GM18909 (cell line): ENCODE measurements at regions not wholly inside any gene's neighbourhood (a gene's known extent, or its start where the extent isn't known, plus 50 kb on each side); places are given as distances from the start of the nearest gene placed in this dataset.
"Not testable (repeated sequence)": the region's sequence is repeated elsewhere in the genome, so short reads cannot be mapped to it uniquely, and the experiment has no call there.

Source experiments
- ATAC-seq: cut with Tn5 transposase; IDR thresholded peaks from one replicate; pipeline ENCODE4 v1.9.1; 2021; ENCODE audit warnings: mild to moderate bottlenecking; ENCODE audit not compliant: unreplicated experiment, poor library complexity

DNA sequence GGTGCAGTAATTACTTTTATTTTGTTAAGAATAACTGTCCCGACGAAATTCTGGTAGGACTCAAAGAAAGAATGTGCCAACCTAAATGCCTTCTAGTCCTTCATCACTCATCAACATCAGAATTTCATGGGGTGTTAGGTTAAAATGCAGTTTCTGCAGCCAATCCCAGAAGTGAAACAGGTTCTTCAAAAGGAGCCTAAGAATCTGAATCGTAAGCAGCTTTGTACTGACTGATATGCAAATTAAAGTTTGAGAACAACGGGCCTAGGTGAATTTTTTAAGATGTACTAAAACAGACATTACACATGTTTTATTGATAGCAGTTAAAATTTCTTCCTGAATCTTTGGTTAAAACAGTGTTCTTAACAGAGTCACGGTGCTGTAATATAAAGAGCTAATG lies 140.3 kb upstream of the ZC3H15 start:
- no peak for ATAC-seq

DNA sequence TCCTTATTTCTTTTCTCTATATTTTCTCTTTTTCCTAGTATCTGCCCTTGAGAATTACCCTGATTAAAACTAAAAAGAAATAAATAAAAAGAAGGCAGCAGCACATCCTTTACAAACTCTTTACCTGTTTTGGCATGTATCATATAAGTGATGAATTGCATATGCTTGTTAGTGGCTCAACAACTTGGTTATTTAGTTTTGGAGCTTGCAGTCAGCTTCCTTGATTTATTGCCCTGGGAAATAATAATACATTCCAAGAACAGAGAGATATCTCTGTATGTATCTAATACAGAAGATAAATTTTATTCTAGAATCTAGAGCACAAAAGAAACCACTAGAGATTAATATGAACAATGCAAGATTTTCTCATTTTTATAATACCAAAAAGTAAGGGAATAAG lies 139.8 kb upstream of the ZC3H15 start:
- ATAC-seq, result no peak

DNA sequence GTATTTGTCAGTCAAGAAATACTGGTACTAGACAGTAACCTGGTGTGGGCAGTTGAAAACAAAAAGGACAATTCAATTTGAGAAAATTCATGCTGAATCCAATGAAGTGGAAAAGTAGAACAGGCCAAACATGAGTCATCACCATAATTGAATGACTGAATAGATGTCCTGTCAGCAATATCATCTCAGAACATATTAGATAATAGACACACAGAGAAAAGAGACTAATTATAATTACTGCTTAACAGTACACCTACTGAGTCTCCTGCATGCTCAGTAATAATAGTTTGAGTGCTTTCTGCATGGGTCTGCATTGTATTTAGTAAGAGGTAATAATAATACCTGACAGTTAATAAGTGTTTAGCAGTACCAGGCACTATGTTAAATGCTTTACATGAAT lies 138.6 kb upstream of the ZC3H15 start:
- ATAC-seq, result no peak

DNA sequence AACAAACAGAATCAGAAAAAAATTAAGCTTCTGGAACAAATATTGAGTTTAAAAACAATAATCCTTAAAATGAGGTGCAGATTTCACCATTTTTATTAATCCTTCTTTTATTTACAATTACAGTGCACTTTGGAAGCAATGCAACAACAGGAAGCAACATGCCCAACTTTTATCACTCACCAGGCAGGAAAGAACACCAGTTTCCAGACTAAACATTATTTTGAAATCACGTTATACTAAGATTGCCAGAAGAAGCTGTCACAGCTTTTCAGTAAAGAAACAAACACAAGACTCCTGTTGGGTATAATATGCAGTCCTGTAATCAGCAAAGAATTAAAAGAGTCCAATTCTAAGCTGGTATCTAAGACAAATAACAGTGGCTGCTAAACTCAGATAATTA lies 137.9 kb upstream of the ZC3H15 start:
- ATAC-seq, result no peak

DNA sequence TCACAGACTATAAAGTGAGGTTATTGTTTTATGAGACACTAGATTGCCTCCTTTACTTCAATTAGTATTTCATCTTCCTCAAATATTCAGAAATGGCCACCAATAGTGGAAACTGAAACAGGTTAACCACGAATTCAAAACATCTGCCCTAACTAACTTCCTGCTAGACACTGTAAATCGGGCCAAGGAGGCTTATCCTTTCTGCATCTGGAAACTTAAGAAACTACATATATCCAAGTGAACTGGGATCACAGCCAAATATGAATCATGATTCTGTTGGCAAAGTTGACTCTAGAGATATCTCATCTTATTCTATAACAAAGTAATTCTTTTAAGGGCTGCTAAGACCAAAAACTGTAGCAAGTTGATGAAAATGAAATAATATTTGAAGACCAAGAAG lies 136.6 kb upstream of the ZC3H15 start:
- peak; percentile 70 for ATAC-seq

DNA sequence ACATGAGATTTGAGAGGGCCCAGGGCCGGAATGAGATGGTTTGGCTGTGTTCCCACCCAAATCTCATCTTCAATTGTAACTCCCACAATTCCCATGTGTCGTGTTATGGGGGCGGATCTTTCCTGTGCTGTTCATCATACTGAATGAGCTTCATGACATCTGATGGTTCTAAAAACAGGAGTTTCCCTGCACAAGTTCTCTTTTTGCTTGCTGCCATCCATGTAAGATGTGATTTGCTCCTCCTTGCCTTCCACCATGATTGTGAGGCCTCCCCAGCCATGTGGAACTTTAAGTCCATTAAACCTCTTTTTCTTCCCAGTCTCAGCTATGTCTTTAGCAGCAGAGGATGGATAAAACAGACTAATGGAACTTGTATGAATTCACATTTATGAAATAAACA lies 131.9 kb upstream of the ZC3H15 start:
- ATAC-seq, result not testable (repeated sequence)

DNA sequence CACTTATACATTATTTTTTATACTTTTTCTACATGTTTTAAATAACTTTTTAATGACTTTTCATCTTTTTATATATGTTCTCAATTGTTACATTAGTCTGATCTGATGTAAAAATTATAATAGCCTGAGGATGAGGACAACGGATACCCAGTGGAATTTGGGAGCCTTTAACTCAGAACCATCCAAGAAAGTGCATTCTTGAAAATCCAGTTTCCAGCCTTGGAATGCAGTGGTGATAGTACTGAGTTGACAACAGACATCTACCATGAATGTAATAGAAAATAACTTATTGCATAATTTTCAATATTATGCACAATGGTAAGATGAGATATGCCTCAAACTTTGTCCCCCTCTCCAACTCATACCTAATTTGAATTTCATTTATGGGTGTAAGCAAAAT lies 120.7 kb upstream of the ZC3H15 start:
- no peak for ATAC-seq

DNA sequence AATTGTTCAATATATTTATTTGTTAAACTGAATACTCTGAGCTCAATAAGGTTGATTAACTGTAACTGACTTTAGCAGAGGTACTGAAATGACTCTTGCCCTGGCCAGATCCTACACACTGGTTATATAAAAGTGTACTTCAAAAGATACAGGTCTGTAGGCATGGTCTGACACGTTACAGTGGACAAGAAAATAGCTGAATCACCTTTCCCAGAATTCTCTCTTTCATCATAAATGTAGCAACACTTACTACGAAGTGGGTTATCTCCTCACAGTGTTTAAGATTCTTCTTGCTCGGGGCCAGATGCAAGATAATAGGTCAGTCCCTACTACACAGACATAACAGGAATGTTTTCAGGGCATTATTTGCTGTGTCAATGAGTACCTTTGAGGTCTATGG lies 107.0 kb upstream of the ZC3H15 start:
- ATAC-seq, result no peak

DNA sequence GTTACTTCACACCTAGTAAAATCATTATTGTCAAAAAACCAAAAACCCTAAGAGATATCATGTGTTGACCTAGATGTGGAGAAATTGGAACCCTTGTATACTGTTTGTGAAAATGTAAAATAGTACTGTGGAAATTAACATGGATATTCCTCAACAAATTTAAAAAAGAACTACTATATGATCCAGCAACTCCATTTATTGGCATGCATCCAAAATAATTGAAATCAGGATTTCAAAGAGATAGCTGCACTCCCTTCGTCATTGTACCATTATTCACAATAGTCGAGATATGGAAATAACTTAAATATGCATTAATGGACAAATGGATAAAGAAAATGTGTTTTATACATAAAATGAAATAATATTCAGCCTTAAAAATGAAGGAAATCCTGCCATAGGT lies 105.3 kb upstream of the ZC3H15 start:
- ATAC-seq, result no peak

DNA sequence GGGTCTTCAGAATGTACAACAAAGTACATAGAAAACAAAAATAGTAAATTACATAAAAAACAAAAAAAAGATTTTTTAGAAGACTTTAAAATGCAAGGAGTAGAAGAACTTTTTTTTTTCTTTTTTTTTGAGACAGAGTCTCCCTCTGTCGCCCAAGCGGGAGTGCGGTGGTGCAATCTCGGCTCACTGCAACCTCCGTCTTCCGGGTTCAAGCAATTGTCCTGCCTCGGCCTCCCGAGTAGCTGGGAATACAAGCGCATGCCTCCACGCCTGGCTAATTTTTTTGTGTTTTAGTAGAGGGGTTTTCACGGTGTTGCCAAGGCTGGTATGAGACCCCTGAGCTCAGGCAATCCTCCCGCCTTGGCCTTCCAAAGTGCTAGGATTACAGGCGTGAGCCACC lies 104.5 kb upstream of the ZC3H15 start:
- ATAC-seq, result no peak

DNA sequence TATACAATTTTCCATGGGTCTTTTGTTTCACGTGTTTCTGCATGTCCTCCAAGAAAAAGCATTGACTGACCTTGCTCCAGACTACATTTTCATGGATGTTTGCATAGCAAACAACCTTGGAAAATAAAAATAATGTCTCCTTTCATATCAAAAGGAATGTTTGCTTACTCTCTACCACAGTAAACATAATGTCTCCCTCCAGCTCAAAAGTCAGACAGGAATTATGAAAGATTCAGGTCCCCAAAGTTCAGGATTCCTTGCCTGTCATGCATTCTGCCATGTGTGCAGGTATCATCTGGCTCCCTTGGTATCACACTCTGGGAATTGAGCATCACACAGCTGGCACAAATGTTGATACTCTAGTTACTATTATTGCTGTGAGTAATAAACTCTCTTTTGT lies 103.1 kb upstream of the ZC3H15 start:
- ATAC-seq, result no peak

DNA sequence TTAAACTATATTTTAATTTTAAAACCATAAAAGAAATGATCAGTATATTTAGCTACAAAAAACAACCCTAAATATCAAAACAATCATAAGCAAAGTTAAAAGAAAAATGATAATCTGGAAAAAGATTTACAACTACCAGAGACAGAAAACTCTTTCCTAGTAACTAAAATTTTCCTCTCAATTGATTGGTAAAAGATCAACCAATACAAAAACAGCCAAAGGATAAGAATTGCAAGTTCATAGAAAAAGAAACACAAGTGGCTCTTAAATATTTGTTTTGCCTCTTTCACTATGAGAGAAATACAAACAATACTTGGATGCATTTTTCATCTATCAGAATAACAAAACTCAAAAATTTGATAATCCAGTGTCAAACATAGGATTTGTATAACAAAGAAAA lies 101.8 kb upstream of the ZC3H15 start:
- ATAC-seq, result no peak

DNA sequence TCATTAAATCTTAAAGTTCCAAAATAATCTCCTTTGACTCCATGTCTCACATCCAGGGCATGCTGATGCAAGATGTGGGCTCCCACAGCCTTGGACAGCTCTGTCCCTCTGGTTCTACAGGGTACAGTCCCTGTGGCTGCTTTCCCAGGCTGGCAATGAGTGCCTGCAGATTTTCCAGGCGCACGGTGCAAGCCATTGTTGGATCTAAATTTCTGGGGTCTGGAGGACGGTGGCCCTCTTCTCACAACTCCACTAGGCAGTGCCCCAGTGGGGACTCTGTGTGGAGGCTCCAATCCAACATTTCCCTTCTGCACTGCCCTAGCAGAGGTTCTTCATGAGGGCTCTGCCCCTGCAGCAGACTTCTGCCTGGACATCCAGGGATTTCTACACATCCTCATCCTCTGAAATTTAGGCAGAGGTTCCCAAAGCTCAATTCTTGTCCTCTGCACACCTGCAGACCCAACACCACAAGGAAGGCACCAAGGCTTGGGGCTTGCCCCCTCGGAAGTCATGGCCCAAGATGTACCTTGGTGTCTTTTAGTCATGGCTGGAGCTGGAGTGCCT lies 100.3 kb upstream of the ZC3H15 start:
- not testable (repeated sequence) for ATAC-seq

DNA sequence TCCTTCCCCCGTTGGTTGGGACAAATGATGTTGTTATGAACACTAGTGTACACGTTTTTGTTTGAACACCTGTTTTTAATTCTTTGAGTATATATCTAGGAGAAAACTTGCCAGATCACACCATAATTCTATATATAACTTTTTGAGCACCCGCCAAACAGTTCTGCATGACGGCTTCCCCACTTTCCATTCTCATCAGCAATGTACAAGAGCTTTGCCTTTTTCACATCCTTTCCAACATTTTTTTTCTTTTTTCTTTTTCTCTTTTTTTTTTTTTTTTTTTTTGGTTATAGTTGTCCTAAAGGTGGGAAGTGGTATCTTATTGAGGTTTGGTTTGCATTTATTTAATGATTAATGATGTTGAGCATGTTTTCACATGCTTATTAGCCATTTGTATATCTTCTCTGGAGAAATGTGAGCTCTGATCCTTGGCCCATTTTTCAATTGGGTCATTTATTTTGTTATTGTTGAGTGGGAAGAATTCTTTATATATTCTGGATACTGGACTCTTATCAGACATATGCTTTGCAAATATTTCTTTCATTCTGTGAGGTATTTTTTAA lies 86.9 kb upstream of the ZC3H15 start:
- peak; percentile 96 for ATAC-seq

DNA sequence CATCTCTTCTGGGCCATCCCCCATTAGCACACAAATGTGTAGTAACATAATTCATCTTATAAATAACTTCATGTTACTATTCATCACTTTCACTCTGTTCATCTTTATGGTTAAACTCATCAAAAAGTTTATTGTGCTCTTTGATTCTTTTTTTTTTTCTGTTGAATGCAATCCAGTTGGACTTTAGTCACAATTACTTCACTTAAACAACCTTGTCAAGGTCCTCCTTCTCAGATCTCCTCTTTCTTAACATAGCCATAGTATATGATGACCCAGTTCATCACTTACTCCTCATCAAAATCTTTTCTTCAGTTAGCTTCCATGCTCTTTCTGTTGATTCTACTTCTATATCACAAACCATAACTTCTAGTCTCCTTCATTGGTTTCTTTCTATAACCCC lies 80.2 kb upstream of the ZC3H15 start:
- no peak for ATAC-seq

DNA sequence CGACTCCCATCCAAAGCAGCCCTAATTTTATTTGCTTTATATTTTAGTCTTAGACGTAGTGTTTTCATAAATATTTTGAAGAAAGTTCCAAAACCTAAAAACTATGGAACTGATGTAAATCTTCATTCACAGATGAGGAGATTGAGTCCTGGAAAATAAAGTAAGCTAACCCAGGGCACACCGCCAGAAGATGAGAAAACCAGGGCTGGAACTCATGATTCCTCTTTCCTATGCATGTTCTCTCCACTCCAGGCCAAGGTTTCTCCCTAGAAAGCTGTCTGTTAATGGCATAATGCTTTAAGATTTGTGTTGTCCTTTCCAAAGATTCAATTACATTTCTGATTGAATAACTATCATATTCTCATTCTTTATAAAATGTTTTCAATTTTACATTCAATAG lies 78.4 kb upstream of the ZC3H15 start:
- ATAC-seq, result no peak

DNA sequence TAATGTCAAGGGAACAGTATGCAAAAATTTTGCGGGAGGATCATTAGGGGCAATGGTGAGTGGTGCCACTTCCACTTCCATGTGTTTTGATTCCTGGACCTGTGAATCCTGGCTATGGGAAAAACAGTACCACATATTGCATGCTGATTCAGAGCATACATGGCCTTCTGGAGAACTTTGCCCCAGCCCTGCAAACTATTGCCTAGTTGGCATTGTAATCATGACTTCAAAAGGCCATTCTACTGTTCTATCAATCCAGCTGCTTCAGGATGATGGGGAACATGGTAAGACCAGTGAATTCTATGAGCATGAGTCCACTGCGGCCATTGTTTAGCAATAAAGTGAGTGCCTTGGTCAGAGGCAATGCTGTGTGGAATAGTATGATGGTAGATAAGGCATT lies 75.3 kb upstream of the ZC3H15 start:
- ATAC-seq, result no peak

DNA sequence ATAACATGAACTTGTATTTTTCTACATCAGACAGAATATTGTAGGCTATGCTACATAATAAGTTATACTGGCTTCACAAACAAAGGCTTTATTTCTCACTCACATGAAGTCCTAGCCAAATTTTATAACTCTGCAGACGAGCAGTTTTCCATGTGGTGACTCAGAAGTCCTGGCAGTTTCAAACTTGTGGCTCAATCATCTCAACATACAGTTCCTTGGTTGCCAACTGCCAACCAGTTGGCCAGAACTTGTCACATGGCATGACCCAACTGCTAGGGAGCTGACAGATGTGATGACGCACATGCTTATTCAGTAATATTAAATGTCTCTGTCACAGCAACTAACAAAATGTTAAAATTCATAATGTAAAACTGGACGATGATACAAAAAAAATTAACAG lies 63.8 kb upstream of the ZC3H15 start:
- ATAC-seq, result no peak

DNA sequence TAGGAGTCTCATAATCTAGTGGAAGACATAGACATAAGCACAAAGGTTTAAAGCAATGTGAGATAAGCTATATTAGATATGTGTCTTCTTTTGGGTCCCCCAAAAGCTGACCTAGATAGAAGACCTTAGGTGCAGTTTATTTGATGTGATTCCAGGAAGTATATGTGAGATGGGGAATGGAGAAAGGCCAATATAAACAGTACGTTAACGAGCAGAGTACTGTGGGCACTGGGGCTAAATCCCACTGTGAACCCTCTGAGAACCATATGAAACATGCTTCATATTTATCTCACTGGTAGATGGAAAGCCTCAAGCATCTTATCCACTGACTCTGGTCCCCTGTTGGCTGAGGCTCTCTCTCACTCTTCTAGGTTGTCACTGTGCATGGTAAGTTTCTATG lies 62.6 kb upstream of the ZC3H15 start:
- no peak for ATAC-seq

DNA sequence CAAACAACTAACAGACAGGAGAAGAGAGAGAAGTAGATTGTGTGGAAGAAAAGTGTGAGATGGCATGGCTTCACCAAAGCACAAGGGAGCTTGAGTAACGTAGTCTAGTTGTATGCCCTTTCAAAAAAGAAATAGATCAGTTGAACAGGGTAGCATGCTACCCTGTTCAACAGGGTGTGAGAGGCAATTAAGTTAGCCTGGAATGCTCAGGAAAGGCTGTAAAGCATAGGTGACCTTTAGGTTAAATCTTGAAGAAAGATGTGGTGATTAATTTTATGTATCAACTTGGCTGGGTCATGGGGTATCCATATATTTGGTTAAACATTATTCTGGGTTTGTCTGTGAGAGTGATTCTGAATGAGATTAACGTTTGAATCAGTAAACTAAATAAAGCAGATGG lies 61.8 kb upstream of the ZC3H15 start:
- no peak for ATAC-seq

DNA sequence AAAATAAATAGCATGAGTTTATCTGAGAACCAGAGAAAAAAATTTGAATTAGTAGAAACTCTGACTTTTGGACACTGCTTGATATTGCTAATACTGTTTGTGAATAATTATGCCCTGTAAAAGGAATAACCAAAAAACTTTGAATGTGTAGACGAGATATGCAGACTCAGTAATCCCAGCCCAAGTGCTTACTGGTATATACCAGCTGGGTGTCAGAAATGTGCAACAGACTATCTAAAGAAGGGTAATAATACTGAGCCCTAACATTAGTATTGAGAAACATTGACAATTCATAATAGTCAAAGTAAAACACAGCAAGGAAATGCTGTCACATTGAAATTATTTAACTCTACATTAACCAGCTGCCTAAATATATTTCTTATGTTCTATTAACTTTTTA lies 60.5 kb upstream of the ZC3H15 start:
- no peak for ATAC-seq

DNA sequence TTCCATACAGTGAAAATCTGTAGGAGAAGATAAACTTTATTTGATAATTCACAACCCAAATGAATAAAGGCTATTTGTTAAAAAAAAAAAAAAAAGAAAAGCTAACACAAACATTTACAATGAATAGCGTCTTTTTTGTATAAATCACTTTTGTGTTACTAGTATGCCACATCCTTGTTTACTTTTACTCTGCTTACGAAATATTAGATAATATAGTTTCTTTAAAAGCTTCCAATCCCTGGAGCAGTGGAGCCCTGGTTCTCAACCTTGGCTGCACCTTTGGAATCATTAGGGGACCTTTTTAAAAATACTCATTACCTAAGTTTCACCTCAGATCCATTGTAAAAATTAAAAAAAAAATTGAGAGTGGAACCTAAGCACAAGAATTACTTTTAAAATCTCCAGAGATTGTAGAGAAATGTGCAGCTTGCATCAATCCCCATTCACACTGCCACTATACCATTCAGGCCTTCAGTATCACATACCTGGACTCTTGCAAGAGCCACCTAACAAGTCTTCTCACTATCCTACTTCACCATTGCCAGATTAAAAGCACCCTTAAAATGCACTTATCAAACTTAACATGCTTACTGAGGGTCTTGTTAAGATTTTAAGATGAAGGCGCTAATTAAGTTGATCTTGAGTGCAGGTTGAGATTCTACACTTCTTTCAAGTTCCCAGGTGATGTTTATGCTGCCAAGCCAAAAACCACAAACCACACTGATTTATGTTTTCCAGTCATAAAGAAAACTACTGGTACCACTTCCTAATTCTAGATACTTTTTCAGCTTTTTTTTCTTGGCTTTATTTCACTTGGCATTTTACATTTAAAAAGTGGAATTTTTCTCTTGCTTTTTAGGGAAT lies 59.7 kb upstream of the ZC3H15 start:
- peak; percentile 94 for ATAC-seq
